CD4-positive, alpha-beta memory T cell (primary cell): ENCODE measurements at regions not wholly inside any gene's neighbourhood (a gene's known extent, or its start where the extent isn't known, plus 50 kb on each side); places are given as distances from the start of the nearest gene placed in this dataset.
"Not testable (repeated sequence)": the region's sequence is repeated elsewhere in the genome, so short reads cannot be mapped to it uniquely, and the experiment has no call there.

Experiments used
- CTCF ChIA-PET: fragments of 350-600 bp; sonication (Branson Sonifier 250); formaldehyde crosslinking; loops from one replicate; lab custom pipeline; 2021; ENCODE audit warnings: inconsistent platforms; ENCODE audit not compliant: partially characterized antibody; lab: Charles Lee
- POLR2A ChIA-PET: fragments of 350-600 bp; sonication (Branson Sonifier 250); formaldehyde crosslinking; loops from one replicate; lab custom pipeline; 2021; ENCODE audit not compliant: partially characterized antibody; lab: Charles Lee
- DNase-seq, 5 donors: peaks; one replicate each; pipeline versions ENCODE4 v3.0.0 to v3.0.0-alpha.2; 2020 to 2022; ENCODE audit warnings: mixed read lengths in 1 of 5
- H3K27ac ChIP-seq: one replicate; pipeline ENCODE4 v1.7.0; 2013; ENCODE audit warnings: low read depth, low read length
- H3K27me3 ChIP-seq: 2 replicates; pipeline ENCODE4 v1.7.0; 2013; ENCODE audit warnings: mild to moderate bottlenecking, low read length, moderate library complexity; ENCODE audit not compliant: insufficient read depth
- H3K36me3 ChIP-seq: 2 replicates; pipeline ENCODE4 v1.7.0; 2013; ENCODE audit warnings: mild to moderate bottlenecking, low read length, moderate library complexity; ENCODE audit not compliant: insufficient read depth
- H3K4me1 ChIP-seq: 2 replicates; pipeline ENCODE4 v1.7.0; 2013; ENCODE audit warnings: mild to moderate bottlenecking, low read length, moderate library complexity; ENCODE audit not compliant: insufficient read depth
- H3K4me3 ChIP-seq, 2 donors: one replicate each; pipeline ENCODE4 v1.7.0; 2013; ENCODE audit warnings: low read length in 2 of 2, mild to moderate bottlenecking in 1 of 2
- H3K9me3 ChIP-seq, 2 donors: one replicate each; pipeline ENCODE4 v1.7.0; 2013; ENCODE audit warnings: low read length in 2 of 2, control low read depth in 1 of 2; ENCODE audit not compliant: control insufficient read depth in 1 of 2
- H3K27ac Mint-ChIP-seq, 7 donors: one replicate each; pipeline ENCODE4 v1.8.0; 2020 to 2021; ENCODE audit warnings: mixed read lengths in 7 of 7, mild to moderate bottlenecking in 6 of 7, inconsistent platforms in 3 of 7, moderate library complexity in 3 of 7
- H3K27me3 Mint-ChIP-seq, 2 donors: one replicate each; pipeline ENCODE4 v1.8.0; 2020 to 2021; ENCODE audit warnings: mixed read lengths in 2 of 2
- H3K36me3 Mint-ChIP-seq, 2 donors: one replicate each; pipeline ENCODE4 v1.8.0; 2020 to 2021; ENCODE audit warnings: mixed read lengths in 2 of 2, inconsistent platforms in 1 of 2, mild to moderate bottlenecking in 1 of 2
- H3K4me1 Mint-ChIP-seq, 4 donors: one replicate each; pipeline ENCODE4 v1.8.0; 2020 to 2021; ENCODE audit warnings: mixed read lengths in 4 of 4, mild to moderate bottlenecking in 1 of 4
- H3K4me3 Mint-ChIP-seq, 8 donors: one replicate each; pipeline ENCODE4 v1.8.0; 2020 to 2021; ENCODE audit warnings: mixed read lengths in 8 of 8, mild to moderate bottlenecking in 7 of 8, moderate library complexity in 6 of 8, inconsistent platforms in 3 of 8
- H3K9me3 Mint-ChIP-seq, 8 donors: one replicate each; pipeline ENCODE4 v1.8.0; 2020 to 2021; ENCODE audit warnings: mixed read lengths in 8 of 8, mild to moderate bottlenecking in 5 of 8, inconsistent platforms in 3 of 8, moderate library complexity in 1 of 8
- intact Hi-C: fragments of 100-400 bp; cut with micrococcal nuclease; formaldehyde crosslinking; loops from one replicate; pipeline ENCODE4 v1.15.1; 2023

DNA sequence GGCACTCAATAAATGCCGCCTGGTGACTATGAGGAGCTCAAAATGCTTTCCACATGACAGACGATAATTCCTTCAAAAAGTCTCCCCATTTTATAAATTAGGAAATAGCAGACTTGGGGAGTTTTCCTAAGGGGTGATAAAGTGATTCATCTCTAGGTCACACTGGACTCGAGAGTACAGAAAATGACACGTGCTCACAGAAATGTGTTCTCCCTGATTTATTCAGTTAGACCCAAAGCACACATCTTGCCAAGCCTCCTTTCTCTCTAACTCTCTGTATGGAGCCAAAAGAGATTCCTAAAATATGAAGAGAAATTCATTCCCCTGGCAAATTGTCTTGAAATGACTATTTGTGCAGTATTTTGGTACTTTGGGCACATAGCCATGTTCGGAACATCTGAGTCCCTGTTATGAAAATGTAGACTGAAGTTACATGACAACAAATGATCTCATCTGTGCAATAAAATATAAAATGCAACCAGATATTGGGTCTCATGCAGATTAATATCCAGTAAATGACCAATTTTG, 381.1 kb downstream of the TFAP2B start:
- intact Hi-C loops = no loop called here
- Histone ChIP-seq H3K27ac (no peak overlapping the region), H3K4me1 (no peaks in the 10 kb centered on the region), H3K27me3 (no peaks in the 10 kb centered on the region), H3K4me3 (no peak overlapping the region), H3K9me3 (no peaks in the 10 kb centered on the region), H3K36me3 (no peaks in the 10 kb centered on the region)
- H3K27ac Mint-ChIP-seq = no peak overlapping the region
- no peak overlapping the region for H3K4me3 Mint-ChIP-seq
- POLR2A ChIA-PET = no interaction called here
- peaks cover 0 to 6% (median 0%) of the 10 kb centered on the region in 8 donors for H3K9me3 Mint-ChIP-seq
- H3K36me3 Mint-ChIP-seq = no peaks in the 10 kb centered on the region
- no peaks in the 10 kb centered on the region for H3K27me3 Mint-ChIP-seq
- DNase-seq = no peak
- H3K4me1 Mint-ChIP-seq = no peaks in the 10 kb centered on the region
- CTCF ChIA-PET = no interaction called here

DNA sequence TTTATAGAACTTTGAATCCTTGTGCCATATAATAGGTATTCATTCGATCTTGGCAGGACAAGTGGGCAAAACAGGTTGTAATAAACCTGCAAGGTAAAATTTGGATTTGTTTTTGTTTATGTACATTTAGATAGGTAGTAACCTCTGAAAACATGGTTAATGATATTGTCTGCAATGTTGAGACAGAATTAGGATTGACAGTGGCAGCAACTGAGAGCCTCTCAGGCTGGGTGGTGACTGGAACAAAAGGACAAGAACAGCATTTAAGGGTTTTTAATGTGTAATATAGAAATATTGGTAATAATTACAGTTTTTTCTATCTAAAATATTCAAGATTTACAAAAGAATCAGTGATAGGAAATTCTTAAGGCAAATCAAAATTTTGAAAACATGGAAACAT, 382.0 kb downstream of the TFAP2B start:
- Mint-ChIP-seq H3K27me3 (no peaks in the 10 kb centered on the region), H3K36me3 (no peaks in the 10 kb centered on the region), H3K4me3 (no peak overlapping the region), H3K27ac (no peak overlapping the region), H3K4me1 (no peaks in the 10 kb centered on the region), H3K9me3 (peaks cover 0 to 3% (median 0%) of the 10 kb centered on the region in 8 donors)
- H3K4me3 ChIP-seq = no peak overlapping the region
- ChIA-PET CTCF (no interaction called here), POLR2A (no interaction called here)
- no peak overlapping the region for H3K27ac ChIP-seq
- H3K36me3 ChIP-seq = no peaks in the 10 kb centered on the region
- no peaks in the 10 kb centered on the region for H3K27me3 ChIP-seq
- intact Hi-C loops = no loop called here
- H3K4me1 ChIP-seq = no peaks in the 10 kb centered on the region
- no peak for DNase-seq
- no peaks in the 10 kb centered on the region for H3K9me3 ChIP-seq

DNA sequence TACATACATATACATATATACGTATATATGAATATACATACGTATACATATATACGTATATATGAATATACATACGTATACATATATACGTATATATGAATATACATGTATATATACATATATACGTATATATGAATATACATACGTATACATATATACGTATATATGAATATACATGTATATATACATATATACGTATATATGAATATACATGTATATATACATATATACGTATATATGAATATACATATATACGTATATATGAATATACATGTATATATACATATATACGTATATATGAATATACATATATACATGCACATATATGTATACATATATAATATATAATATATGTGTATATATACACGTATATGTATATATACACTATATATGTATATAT, 384.0 kb downstream of the TFAP2B start:
- H3K27me3 Mint-ChIP-seq, H3K9me3 ChIP-seq, H3K27ac Mint-ChIP-seq, DNase-seq, H3K4me1 ChIP-seq, H3K4me1 Mint-ChIP-seq, CTCF ChIA-PET, intact Hi-C loops, H3K9me3 Mint-ChIP-seq, H3K4me3 ChIP-seq, H3K27ac ChIP-seq, H3K27me3 ChIP-seq, H3K4me3 Mint-ChIP-seq, POLR2A ChIA-PET, H3K36me3 Mint-ChIP-seq, H3K36me3 ChIP-seq: not testable (repeated sequence)

DNA sequence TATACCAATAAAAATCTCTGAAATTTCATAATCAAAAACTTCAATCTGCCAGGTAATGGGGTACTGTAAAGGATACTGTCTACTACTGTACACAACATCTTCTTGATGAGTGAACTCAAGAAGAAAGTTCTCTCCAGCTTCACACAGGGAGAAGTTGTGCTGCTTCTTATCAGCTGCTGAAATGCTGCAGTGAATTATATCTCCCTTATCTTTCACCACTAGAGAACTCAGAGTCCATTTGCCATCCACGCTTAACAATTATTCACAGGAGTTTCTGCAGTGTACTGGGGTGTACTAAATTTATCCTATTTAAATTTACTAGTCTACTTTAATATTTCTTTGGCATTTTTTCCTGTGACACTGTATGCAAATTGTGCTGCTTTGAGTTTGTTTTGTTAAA, 384.8 kb downstream of the TFAP2B start:
- ChIA-PET POLR2A (no interaction called here), CTCF (no interaction called here)
- Mint-ChIP-seq H3K27me3 (no peaks in the 10 kb centered on the region), H3K4me1 (no peaks in the 10 kb centered on the region), H3K36me3 (no peaks in the 10 kb centered on the region), H3K27ac (no peak overlapping the region), H3K9me3 (peaks cover 0 to 3% (median 0%) of the 10 kb centered on the region in 8 donors), H3K4me3 (peak overlapping the region in 1 of 8 donors; percentile 42)
- Histone ChIP-seq H3K9me3 (no peaks in the 10 kb centered on the region), H3K27ac (no peak overlapping the region), H3K4me1 (no peaks in the 10 kb centered on the region), H3K4me3 (no peak overlapping the region), H3K36me3 (no peaks in the 10 kb centered on the region), H3K27me3 (no peaks in the 10 kb centered on the region)
- no peak for DNase-seq
- intact Hi-C loops = no loop called here

DNA sequence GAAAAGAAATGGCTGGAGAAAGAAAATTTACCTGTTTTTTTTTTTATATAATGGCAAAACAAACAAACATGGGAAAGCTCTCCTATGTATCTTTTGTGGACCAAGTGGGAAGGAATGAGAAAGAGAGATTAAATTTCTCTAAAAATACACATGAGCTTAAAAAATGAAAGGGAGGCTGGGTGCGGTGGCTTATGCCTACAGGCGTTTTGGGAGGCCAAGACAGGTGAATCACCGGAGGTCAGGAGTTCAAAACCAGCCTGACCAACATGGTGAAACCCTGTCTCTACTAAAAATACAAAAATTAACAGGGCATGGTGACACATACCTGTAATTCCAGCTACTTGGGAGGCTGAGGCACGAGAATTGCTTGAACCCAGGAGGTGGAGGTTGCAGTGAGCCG, 388.0 kb downstream of the TFAP2B start:
- H3K9me3 Mint-ChIP-seq, H3K9me3 ChIP-seq, intact Hi-C loops, H3K4me1 Mint-ChIP-seq, H3K4me3 ChIP-seq, H3K27ac ChIP-seq, H3K36me3 ChIP-seq, CTCF ChIA-PET, H3K4me3 Mint-ChIP-seq, H3K4me1 ChIP-seq, H3K27ac Mint-ChIP-seq, H3K27me3 Mint-ChIP-seq, POLR2A ChIA-PET, DNase-seq, H3K36me3 Mint-ChIP-seq, H3K27me3 ChIP-seq: not testable (repeated sequence)

DNA sequence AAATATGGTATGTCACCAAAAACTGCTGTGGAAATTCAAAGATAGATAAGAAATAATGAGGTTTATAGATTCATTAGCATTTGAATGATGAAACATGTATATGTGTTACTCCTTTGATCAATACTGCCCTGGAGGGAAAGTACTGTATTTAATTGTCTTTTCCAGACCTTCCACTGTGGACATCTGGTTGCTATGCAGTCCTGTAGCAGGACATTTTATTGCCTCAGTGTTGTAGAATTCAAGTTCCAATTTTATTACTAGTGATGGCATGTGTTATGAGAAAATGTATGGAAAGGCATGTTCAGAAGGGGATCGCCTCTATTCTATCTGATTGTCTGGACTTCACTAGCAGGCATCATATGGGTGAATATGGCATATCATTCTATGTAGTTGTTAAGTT, 391.0 kb downstream of the TFAP2B start:
- H3K4me3 Mint-ChIP-seq = no peak overlapping the region
- Histone ChIP-seq H3K36me3 (no peaks in the 10 kb centered on the region), H3K27me3 (no peaks in the 10 kb centered on the region), H3K27ac (no peak overlapping the region), H3K4me3 (no peak overlapping the region), H3K4me1 (no peaks in the 10 kb centered on the region), H3K9me3 (no peaks in the 10 kb centered on the region)
- no peaks in the 10 kb centered on the region for H3K27me3 Mint-ChIP-seq
- CTCF ChIA-PET = no interaction called here
- intact Hi-C loops = no loop called here
- POLR2A ChIA-PET = no interaction called here
- DNase-seq = no peak
- peaks cover 0 to 9% (median 1%) of the 10 kb centered on the region in 8 donors for H3K9me3 Mint-ChIP-seq
- H3K4me1 Mint-ChIP-seq = no peaks in the 10 kb centered on the region
- no peaks in the 10 kb centered on the region for H3K36me3 Mint-ChIP-seq
- no peak overlapping the region for H3K27ac Mint-ChIP-seq

DNA sequence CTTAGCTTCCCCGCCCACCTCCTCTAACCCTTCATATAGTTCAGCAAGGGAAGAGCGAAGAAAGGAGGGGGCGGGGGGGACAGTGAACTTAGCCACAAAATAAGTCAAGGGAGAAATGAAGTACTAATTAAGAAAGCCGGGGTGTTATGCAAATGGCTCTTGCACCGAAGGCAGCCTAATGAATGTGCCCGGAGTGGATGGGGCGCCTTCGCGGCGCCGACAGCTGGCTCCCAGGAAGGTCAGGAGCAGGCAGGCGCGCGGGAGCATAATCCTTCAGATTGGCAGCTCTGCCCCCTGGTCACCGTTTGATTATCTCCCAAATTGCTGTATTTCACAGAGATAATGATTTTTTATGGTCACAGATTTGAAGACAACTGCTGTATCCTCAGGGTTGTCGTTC, 395.1 kb downstream of the TFAP2B start:
- Histone ChIP-seq H3K4me3 (no peak overlapping the region), H3K27ac (no peak overlapping the region), H3K4me1 (no peaks in the 10 kb centered on the region), H3K27me3 (no peaks in the 10 kb centered on the region), H3K9me3 (no peaks in the 10 kb centered on the region), H3K36me3 (no peaks in the 10 kb centered on the region)
- no peaks in the 10 kb centered on the region for H3K4me1 Mint-ChIP-seq
- CTCF ChIA-PET = no interaction called here
- no peaks in the 10 kb centered on the region for H3K27me3 Mint-ChIP-seq
- POLR2A ChIA-PET = no interaction called here
- no peak overlapping the region for H3K4me3 Mint-ChIP-seq
- peaks cover 0 to 12% (median 3%) of the 10 kb centered on the region in 8 donors for H3K9me3 Mint-ChIP-seq
- H3K27ac Mint-ChIP-seq = no peak overlapping the region
- no peak for DNase-seq
- no peaks in the 10 kb centered on the region for H3K36me3 Mint-ChIP-seq
- intact Hi-C loops = no loop called here

DNA sequence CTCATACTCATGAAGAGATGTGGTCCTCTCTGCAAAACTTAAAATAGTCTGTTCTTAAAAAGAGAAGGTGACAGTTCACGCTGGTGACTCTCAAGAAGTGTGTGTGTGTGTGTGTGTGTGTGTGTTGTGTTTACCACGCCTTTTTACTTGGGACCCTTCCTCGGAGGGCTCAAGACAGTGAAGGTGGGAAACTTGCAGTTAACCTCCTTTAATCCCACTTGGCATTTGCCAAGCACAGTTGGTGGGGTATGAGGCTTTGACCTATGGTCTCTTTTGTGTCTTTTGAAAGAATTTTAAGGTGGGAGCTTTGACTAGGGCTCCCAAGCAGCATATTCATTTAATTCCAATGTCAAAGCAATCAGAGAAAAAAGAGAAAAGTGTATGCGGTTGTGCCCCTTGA, 395.8 kb downstream of the TFAP2B start:
- no peak overlapping the region for H3K27ac Mint-ChIP-seq
- no peak for DNase-seq

More for the DNA sequence above, 395.8 kb downstream of the TFAP2B start:
- Histone ChIP-seq H3K4me1 (no peaks in the 10 kb centered on the region), H3K27ac (no peak overlapping the region), H3K27me3 (no peaks in the 10 kb centered on the region), H3K4me3 (no peak overlapping the region), H3K36me3 (no peaks in the 10 kb centered on the region), H3K9me3 (no peaks in the 10 kb centered on the region)
- peaks cover 0 to 12% (median 3%) of the 10 kb centered on the region in 8 donors for H3K9me3 Mint-ChIP-seq
- intact Hi-C loops = no loop called here
- H3K36me3 Mint-ChIP-seq = no peaks in the 10 kb centered on the region
- ChIA-PET POLR2A (no interaction called here), CTCF (no interaction called here)
- no peaks in the 10 kb centered on the region for H3K4me1 Mint-ChIP-seq
- H3K27me3 Mint-ChIP-seq = no peaks in the 10 kb centered on the region
- no peak overlapping the region for H3K4me3 Mint-ChIP-seq
